ENCODE measurements at regions not wholly inside any gene's neighbourhood (a gene's known extent, or its start where the extent isn't known, plus 50 kb on each side); places are given as distances from the start of the nearest gene placed in this dataset.

- CTCF ChIA-PET: no interaction called here
- H3K36me3 Mint-ChIP-seq (ENCODE audit: low read depth): no peaks in the 10 kb centered on the region
- no peaks in the 10 kb centered on the region for H3K4me1 Mint-ChIP-seq (ENCODE audit: low read depth)
- no peak overlapping the region for H3K27ac Mint-ChIP-seq
- no peak overlapping the region for H3K4me3 Mint-ChIP-seq
- no peak for TF ChIP-seq CTCF (IDR thresholded peaks at IDR 0.05)
- POLR2A ChIA-PET: no interaction called here
- no peaks in the 10 kb centered on the region for H3K9me3 Mint-ChIP-seq
- ATAC-seq: no peak
- intact Hi-C loops (cut with micrococcal nuclease): no loop called here
- no peaks in the 10 kb centered on the region for H3K27me3 Mint-ChIP-seq
- no peak for DNase-seq
Observed at GRCh38 chr2:106306387-106306786, 112.3 kb upstream of the UXS1 start.

- DNase-seq (no peak), ATAC-seq (no peak)
- POLR2A ChIA-PET: no interaction called here
- TF ChIP-seq CTCF (IDR thresholded peaks at IDR 0.05): no peak
- intact Hi-C loops (cut with micrococcal nuclease): no loop called here
- no peak overlapping the region for H3K27ac Mint-ChIP-seq
- H3K9me3 Mint-ChIP-seq: no peaks in the 10 kb centered on the region
- CTCF ChIA-PET: no interaction called here
- no peaks in the 10 kb centered on the region for H3K4me1 Mint-ChIP-seq (ENCODE audit: low read depth)
- no peaks in the 10 kb centered on the region for H3K36me3 Mint-ChIP-seq (ENCODE audit: low read depth)
- no peaks in the 10 kb centered on the region for H3K27me3 Mint-ChIP-seq
- no peak overlapping the region for H3K4me3 Mint-ChIP-seq
Observed at GRCh38 chr2:106304612-106305184, 110.6 kb upstream of the UXS1 start.

- ATAC-seq: no peak
- H3K4me1 Mint-ChIP-seq (ENCODE audit: low read depth): no peaks in the 10 kb centered on the region
Observed at GRCh38 chr2:106299696-106300095, 105.6 kb upstream of the UXS1 start.

GRCh38 chr2:106296182-106296815 lies 102.2 kb upstream of the UXS1 start:
- H3K27ac Mint-ChIP-seq: no peak overlapping the region
- H3K9me3 Mint-ChIP-seq: no peaks in the 10 kb centered on the region
- no peak for DNase-seq
- no peak overlapping the region for H3K4me3 Mint-ChIP-seq
- ChIA-PET POLR2A (no interaction called here), CTCF (no interaction called here)
- H3K4me1 Mint-ChIP-seq (ENCODE audit: low read depth): no peaks in the 10 kb centered on the region
- intact Hi-C loops (cut with micrococcal nuclease): no loop called here
- ATAC-seq: no peak
- TF ChIP-seq CTCF (IDR thresholded peaks at IDR 0.05): no peak
- H3K27me3 Mint-ChIP-seq: peaks cover 2% of the 10 kb centered on the region
- no peaks in the 10 kb centered on the region for H3K36me3 Mint-ChIP-seq (ENCODE audit: low read depth)

More at GRCh38 chr2:106299696-106300095, 105.6 kb upstream of the UXS1 start:
- no peak overlapping the region for H3K27ac Mint-ChIP-seq
- no peaks in the 10 kb centered on the region for H3K9me3 Mint-ChIP-seq
- H3K4me3 Mint-ChIP-seq: no peak overlapping the region
- ChIA-PET POLR2A (no interaction called here), CTCF (no interaction called here)
- H3K36me3 Mint-ChIP-seq (ENCODE audit: low read depth): no peaks in the 10 kb centered on the region
- intact Hi-C loops (cut with micrococcal nuclease): no loop called here
- TF ChIP-seq CTCF (IDR thresholded peaks at IDR 0.05): no peak
- peaks cover 2% of the 10 kb centered on the region for H3K27me3 Mint-ChIP-seq
- no peak for DNase-seq

- CTCF ChIA-PET: no interaction called here
- Mint-ChIP-seq H3K27ac (no peak overlapping the region), H3K27me3 (peaks cover 2% of the 10 kb centered on the region), H3K9me3 (no peaks in the 10 kb centered on the region), H3K4me3 (no peak overlapping the region), H3K36me3 (ENCODE audit: low read depth) (no peaks in the 10 kb centered on the region), H3K4me1 (ENCODE audit: low read depth) (no peaks in the 10 kb centered on the region)
- TF ChIP-seq CTCF (IDR thresholded peaks at IDR 0.05): no peak
- intact Hi-C loops (cut with micrococcal nuclease): no loop called here
- POLR2A ChIA-PET: no interaction called here
- ATAC-seq (no peak), DNase-seq (no peak)
Observed at GRCh38 chr2:106294182-106294581, 100.1 kb upstream of the UXS1 start.
